CD14-positive monocyte (primary cell): ENCODE measurements at regions not wholly inside any gene's neighbourhood (a gene's known extent, or its start where the extent isn't known, plus 50 kb on each side); places are given as distances from the start of the nearest gene placed in this dataset.

Experiments used
- DNase-seq, 3 donors: peaks; one replicate each; pipeline ENCODE4 v3.0.0-alpha.2; 2011 to 2022
- H2AFZ ChIP-seq: 2 replicates; pipeline ENCODE4 v1.6.0; 2012; ENCODE audit warnings: mild to moderate bottlenecking, low read depth, low read length, inconsistent platforms; ENCODE audit not compliant: insufficient read depth, poor library complexity, severe bottlenecking
- H3K27ac ChIP-seq, 2 donors: 1 replicate in 1 of 2; 2 replicates in 1 of 2; pipeline ENCODE4 v1.5.1; 2012 to 2013; ENCODE audit warnings: low read length in 2 of 2, control low read depth in 1 of 2, inconsistent platforms in 1 of 2, low read depth in 1 of 2, mild to moderate bottlenecking in 1 of 2
- H3K27me3 ChIP-seq, 2 donors: one replicate each; pipeline versions ENCODE4 v1.6.0 to v1.6.1; 2011 to 2013; ENCODE audit warnings: low read length in 2 of 2; ENCODE audit not compliant: control insufficient read depth in 2 of 2, insufficient read depth in 2 of 2
- H3K36me3 ChIP-seq, 2 donors: replicated peaks in 1 of 2; 1 replicate in 1 of 2; 2 replicates in 1 of 2; pipeline versions ENCODE4 v1.5.1 to v1.6.1; 2012 to 2013; ENCODE audit warnings: low read length in 2 of 2, control low read depth in 1 of 2, inconsistent platforms in 1 of 2, mild to moderate bottlenecking in 1 of 2; ENCODE audit not compliant: insufficient read depth in 2 of 2, control insufficient read depth in 1 of 2
- H3K4me1 ChIP-seq, 2 donors: 1 replicate in 1 of 2; 2 replicates in 1 of 2; pipeline versions ENCODE4 v1.5.1 to v1.6.1; 2012 to 2013; ENCODE audit warnings: low read length in 2 of 2, control low read depth in 1 of 2, inconsistent platforms in 1 of 2, mild to moderate bottlenecking in 1 of 2, moderate library complexity in 1 of 2; ENCODE audit not compliant: insufficient read depth in 2 of 2, control insufficient read depth in 1 of 2
- H3K4me2 ChIP-seq: replicated peaks from 2 replicates; pipeline ENCODE3; 2012; ENCODE audit warnings: low read length, moderate library complexity, mild to moderate bottlenecking; ENCODE audit not compliant: poor library complexity, severe bottlenecking; ENCODE audit errors: extremely low read depth
- H3K4me3 ChIP-seq, 3 experiments: fragments of 200-600 bp in 1 of 3; sonication (generic) in 1 of 3; replicated peaks in 1 of 3; 1 replicate in 2 of 3; 2 replicates in 1 of 3; pipeline ENCODE4 v1.5.1; 2011 to 2013; ENCODE audit warnings: low read length in 3 of 3, mild to moderate bottlenecking in 3 of 3, control low read depth in 2 of 3, low read depth in 2 of 3, inconsistent platforms in 1 of 3, moderate library complexity in 1 of 3
- H3K79me2 ChIP-seq: 2 replicates; pipeline ENCODE4 v1.6.0; 2012; ENCODE audit warnings: mild to moderate bottlenecking, control low read depth, inconsistent platforms, low read length, moderate library complexity; ENCODE audit not compliant: insufficient read depth
- H3K9ac ChIP-seq: 2 replicates; pipeline ENCODE4 v1.6.0; 2017; ENCODE audit warnings: low read length, mild to moderate bottlenecking; ENCODE audit not compliant: insufficient read depth, poor library complexity, severe bottlenecking
- H3K9me3 ChIP-seq, 2 donors: replicated peaks in 1 of 2; 1 replicate in 1 of 2; 2 replicates in 1 of 2; pipeline versions ENCODE4 v1.5.1 to v1.6.1; 2012 to 2013; ENCODE audit warnings: low read length in 2 of 2, control low read depth in 1 of 2; ENCODE audit not compliant: control insufficient read depth in 1 of 2, insufficient read depth in 1 of 2
- H4K20me1 ChIP-seq: 2 replicates; pipeline ENCODE4 v1.6.0; 2012; ENCODE audit warnings: mild to moderate bottlenecking, low read length, control low read depth, moderate library complexity; ENCODE audit not compliant: insufficient read depth
- H3K27ac Mint-ChIP-seq, 7 donors: one replicate each; pipeline ENCODE4 v1.8.0; 2020; ENCODE audit warnings: mild to moderate bottlenecking in 7 of 7, mixed read lengths in 7 of 7, moderate library complexity in 6 of 7, inconsistent platforms in 2 of 7
- H3K27me3 Mint-ChIP-seq, 3 donors: one replicate each; pipeline ENCODE4 v1.8.0; 2021 to 2022; ENCODE audit warnings: low read depth in 3 of 3, mild to moderate bottlenecking in 3 of 3, mixed read lengths in 3 of 3, moderate library complexity in 3 of 3, inconsistent platforms in 1 of 3
- H3K36me3 Mint-ChIP-seq, 2 donors: one replicate each; pipeline ENCODE4 v1.8.0; 2020; ENCODE audit warnings: mixed read lengths in 2 of 2, inconsistent platforms in 1 of 2, mild to moderate bottlenecking in 1 of 2
- H3K4me1 Mint-ChIP-seq: one replicate; pipeline ENCODE4 v1.8.0; 2020; ENCODE audit warnings: mild to moderate bottlenecking, mixed read lengths
- H3K4me3 Mint-ChIP-seq, 2 donors: one replicate each; pipeline ENCODE4 v1.8.0; 2020; ENCODE audit warnings: mild to moderate bottlenecking in 2 of 2, mixed read lengths in 2 of 2, moderate library complexity in 1 of 2
- H3K9me3 Mint-ChIP-seq, 7 donors: one replicate each; pipeline ENCODE4 v1.8.0; 2020 to 2022; ENCODE audit warnings: mixed read lengths in 7 of 7, mild to moderate bottlenecking in 6 of 7, moderate library complexity in 6 of 7, inconsistent platforms in 2 of 7
- CTCF ChIP-seq: fragments of 200-600 bp; IDR thresholded peaks from one replicate; pipeline ENCODE4 v1.8.0; 2022; ENCODE audit warnings: antibody characterized with exemption, mild to moderate bottlenecking
- WGBS: methylation state at CpG from one replicate; pipeline ENCODE4 v1.1.5; 2013; ENCODE audit warnings: missing lambda C conversion rate; ENCODE audit not compliant: insufficient coverage; 5-methylcytosine and 5-hydroxymethylcytosine counted together
- intact Hi-C, 2 donors: fragments of 100-400 bp; cut with micrococcal nuclease; formaldehyde crosslinking; loops; one replicate each; pipeline versions ENCODE4 v1.15.0 to v1.15.1; 2023

- intact Hi-C loops, result no loop called here
- Histone ChIP-seq H3K9me3 (no peaks in the 10 kb centered on the region), H3K36me3 (peaks cover 9 to 10% of the 10 kb centered on the region in 2 donors), H4K20me1 (peaks cover 38% of the 10 kb centered on the region), H3K27ac (no peak overlapping the region), H2AFZ (no peak overlapping the region), H3K4me1 (no peaks in the 10 kb centered on the region), H3K9ac (no peak overlapping the region), H3K4me2 (no peak overlapping the region), H3K79me2 (no peaks in the 10 kb centered on the region), H3K4me3 (no peak overlapping the region), H3K27me3 (no peaks in the 10 kb centered on the region)
- no peak overlapping the region for H3K4me3 Mint-ChIP-seq
- no peak for TF ChIP-seq CTCF
- H3K36me3 Mint-ChIP-seq, result peaks cover 22 to 27% of the 10 kb centered on the region in 2 donors
- H3K27me3 Mint-ChIP-seq, result no peaks in the 10 kb centered on the region
- no peak overlapping the region for H3K27ac Mint-ChIP-seq
- H3K4me1 Mint-ChIP-seq, result no peaks in the 10 kb centered on the region
- WGBS, result 98% methylated on average over 12 of the region's 17 CpGs
- DNase-seq, result no peak
- peaks cover 0 to 3% (median 0%) of the 10 kb centered on the region in 7 donors for H3K9me3 Mint-ChIP-seq
Observed at GRCh38 chr22:49590851-49591445, 236.7 kb downstream of the BRD1 start.

- Mint-ChIP-seq H3K4me3 (no peak overlapping the region), H3K27me3 (no peaks in the 10 kb centered on the region), H3K9me3 (peaks cover 0 to 3% (median 0%) of the 10 kb centered on the region in 7 donors), H3K36me3 (peaks cover 24 to 28% of the 10 kb centered on the region in 2 donors), H3K27ac (no peak overlapping the region), H3K4me1 (no peaks in the 10 kb centered on the region)
- Histone ChIP-seq H3K36me3 (peaks cover 4% of the 10 kb centered on the region in 2 donors), H2AFZ (no peak overlapping the region), H3K79me2 (no peaks in the 10 kb centered on the region), H3K27me3 (no peaks in the 10 kb centered on the region), H3K9ac (no peak overlapping the region), H3K4me2 (no peak overlapping the region), H3K4me1 (no peaks in the 10 kb centered on the region), H3K4me3 (no peak overlapping the region), H3K9me3 (no peaks in the 10 kb centered on the region), H3K27ac (no peak overlapping the region), H4K20me1 (peaks cover 38% of the 10 kb centered on the region)
- 97% methylated on average over 11 of the region's 17 CpGs for WGBS
- DNase-seq, result no peak
- intact Hi-C loops, result no loop called here
- TF ChIP-seq CTCF, result no peak
Observed at GRCh38 chr22:49590381-49590780, 237.3 kb downstream of the BRD1 start.
